ENCODE measurements at regions not wholly inside any gene's neighbourhood (a gene's known extent, or its start where the extent isn't known, plus 50 kb on each side); places are given as distances from the start of the nearest gene placed in this dataset.
A peak's percentile ranks its signal among the peaks of the same experiment; 100 is the strongest.

DNA sequence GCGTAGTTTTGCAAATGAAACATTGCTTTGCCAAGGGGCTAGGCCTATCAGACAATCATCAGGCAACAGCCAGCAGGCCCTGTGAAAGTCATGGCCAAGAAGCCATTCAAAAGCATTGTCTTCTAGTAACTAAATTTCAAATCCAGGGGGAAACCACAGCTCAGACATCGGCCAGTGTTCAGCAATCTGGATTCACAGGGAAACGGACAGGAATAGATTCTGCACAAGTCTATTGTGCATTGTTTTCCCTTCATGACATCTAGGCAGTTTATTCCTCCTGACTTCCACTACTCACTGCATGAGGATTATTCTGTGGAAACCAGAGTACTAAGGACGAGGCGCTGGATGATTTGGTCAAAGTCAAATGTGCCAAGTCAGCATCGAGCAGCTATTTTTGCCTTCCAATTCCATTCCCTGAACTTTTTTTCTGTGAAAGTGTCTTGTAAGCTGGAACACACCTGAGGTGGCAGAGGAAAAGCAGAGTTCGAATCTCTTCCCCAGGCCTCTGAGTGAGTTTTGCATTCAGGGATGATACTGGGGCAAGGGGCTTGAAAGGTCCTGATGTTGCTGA is 75.4 kb downstream of the VCPKMT start:
- DNase-seq, result no peak

GRCh38 chr14:50041980-50042379 is 74.4 kb downstream of the VCPKMT start:
- no peak for DNase-seq

- no peak for DNase-seq
These were observed 72.2 kb downstream of the VCPKMT start for GRCh38 chr14:50044042-50044651.

GRCh38 chr14:50045039-50045711 is 71.2 kb downstream of the VCPKMT start:
- peak; percentile 7 for DNase-seq

GRCh38 chr14:50045837-50046236 is 70.5 kb downstream of the VCPKMT start:
- no peak for DNase-seq

DNA sequence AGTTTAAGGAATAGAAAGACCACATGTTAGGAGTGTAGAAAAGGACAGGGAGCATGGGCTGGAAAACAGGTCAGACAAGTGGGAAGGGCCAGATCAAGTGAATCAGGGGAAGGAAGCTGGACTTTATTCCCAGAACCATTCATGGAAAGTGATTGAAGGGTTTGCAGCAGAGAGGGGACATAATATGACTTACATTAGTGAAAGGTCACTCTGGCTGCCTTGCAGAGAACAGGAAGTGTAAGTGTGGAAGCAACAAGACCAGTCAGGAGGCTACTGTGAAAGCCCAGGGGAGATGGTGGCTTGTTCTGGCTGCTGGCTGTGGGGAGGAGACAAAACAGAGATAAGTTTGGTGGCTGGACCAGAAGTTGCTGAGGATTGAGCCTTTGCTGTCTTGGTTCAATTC is 69.1 kb downstream of the VCPKMT start:
- DNase-seq, result no peak

DNA sequence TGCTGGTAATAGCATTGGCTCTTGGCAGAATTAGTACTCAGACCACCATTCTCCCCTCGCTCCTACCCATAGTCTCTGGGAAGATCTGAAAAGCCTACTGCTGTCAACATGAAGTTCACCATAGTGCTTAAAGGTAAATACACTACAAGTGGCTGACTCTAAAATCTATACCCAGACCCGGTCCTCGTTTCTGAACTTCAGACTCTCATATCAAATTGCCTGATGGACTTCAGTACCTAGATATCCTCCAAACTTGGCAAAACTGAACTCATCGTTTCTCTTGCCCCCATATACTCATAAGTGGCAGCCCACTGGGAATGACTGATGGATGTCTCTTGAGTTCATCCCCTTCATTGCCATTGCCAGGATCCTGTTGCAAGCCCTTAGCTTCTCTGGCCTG is 67.3 kb downstream of the VCPKMT start:
- DNase-seq, result no peak

DNA sequence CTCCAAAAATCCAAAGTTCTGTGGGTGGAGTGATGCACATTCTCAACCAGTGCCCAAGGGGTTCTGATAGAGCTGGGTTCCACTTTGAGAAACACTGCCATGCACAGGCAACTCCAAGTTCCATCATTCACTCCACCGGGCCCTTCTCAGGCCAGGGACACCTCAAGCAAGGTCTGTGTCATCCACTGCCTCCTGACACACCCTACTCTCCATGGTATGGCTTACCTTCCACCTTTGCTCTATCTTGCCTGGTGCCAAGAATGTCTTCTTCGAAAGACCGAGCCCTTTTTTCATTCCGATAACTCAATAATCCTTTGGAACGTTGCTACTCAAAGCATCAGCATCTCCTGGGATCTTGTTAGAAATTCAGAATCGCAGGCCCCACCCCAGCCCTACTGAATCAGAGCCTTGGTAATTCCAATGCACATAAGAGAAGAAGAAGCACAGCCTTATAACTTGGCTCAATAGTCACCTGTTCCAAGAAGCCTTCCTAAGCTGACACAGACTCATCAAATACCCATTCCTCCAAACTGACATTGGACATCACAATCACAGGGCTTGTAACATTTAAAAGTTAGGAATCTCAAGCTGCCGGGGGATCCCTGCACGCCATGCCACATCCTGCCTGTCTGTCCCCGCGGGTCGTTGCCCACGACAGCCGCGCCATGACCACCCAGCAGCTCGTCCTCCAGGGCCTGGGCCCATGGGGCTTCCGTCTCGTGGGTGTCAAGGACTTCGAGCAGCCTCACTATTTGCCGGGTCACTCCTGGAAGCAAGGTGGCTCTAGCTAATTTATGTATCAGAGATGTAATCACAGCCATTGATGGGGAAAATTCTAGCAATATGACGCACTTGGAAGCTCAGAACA is 66.4 kb downstream of the VCPKMT start:
- DNase-seq, result no peak

DNA sequence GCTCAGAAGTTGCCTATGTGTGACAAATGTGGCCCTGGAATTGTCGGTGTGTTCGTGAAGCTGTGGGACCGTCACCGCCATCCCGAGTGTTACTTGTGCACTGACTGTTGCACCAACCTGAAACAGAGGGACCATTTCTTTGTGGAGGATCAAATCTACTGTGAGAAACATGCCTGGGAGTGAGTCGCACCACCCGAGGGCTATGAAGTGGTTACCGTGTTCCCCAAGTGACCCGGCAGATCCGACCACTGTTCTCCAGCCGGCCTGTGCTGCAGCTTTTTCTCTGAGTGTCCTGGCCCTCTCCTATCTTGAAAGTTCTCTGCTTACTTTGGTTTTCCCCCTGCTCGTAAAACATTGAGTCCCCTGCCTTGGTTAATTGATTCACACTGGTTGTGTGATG is 65.3 kb downstream of the VCPKMT start:
- no peak for DNase-seq

DNA sequence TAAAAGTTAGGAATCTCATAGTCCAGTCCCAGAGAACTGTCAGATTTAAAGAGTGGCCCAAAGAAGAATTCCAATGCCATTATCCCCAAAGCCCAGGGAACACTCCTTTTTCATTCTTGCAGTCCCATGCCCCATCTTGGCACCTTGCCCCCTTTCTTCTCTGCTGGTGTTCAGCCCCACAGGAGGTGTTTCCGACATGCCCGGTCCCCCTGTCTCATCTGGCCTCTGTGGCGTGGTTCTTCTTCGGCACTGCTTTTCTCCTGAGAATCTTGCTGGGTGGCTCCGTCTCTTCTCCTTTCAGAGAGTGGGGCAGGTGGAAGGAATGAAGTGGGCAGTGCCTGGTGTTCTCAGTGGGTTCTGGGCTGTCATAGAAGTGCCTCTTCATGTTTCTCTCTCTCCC is 64.7 kb downstream of the VCPKMT start:
- no peak for DNase-seq

DNA sequence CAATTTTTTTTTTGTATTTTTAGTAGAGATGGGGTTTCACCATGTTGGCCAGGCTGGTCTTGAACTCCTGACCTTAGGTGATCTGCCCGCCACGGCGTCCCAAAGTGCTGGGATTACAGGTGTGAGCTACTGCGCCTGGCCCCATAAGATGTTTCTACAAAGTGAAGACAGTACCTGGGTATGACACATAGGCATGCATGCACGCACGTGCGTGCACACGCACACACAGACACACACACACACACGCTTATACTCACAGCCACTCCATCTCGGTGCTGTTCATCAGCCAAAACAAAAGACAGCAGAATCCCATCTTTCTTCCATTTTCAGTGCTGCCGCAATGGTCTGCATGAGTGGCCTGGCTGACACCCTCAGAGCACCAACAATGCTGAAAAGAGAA is 63.9 kb downstream of the VCPKMT start:
- DNase-seq, result no peak

GRCh38 chr14:50053935-50054334 is 62.4 kb downstream of the VCPKMT start:
- no peak for DNase-seq

- DNase-seq, result no peak
These were observed 60.7 kb downstream of the VCPKMT start for GRCh38 chr14:50055461-50056228.

DNA sequence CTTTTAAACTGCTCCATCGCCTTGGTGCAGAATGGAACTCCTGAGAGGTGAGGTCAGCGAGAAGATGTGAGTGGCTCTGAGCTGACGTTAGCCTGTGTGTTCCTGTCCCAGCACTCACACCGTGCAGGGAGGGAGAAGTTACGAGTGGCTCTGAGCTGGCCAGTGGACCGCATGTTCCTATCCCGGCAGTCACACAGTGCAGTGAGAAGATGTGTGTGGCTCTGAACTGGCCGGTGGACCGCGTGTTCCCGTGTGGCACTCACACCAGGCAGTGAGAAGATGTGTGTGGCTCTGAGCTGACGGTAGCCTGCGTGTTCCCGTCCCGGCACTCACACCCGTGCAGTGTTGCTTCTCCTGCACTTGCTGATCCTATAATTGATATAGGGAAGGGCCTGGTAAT is 59.9 kb downstream of the VCPKMT start:
- no peak for DNase-seq

- no peak for DNase-seq
These were observed 59.0 kb downstream of the VCPKMT start for GRCh38 chr14:50057331-50057730.

DNA sequence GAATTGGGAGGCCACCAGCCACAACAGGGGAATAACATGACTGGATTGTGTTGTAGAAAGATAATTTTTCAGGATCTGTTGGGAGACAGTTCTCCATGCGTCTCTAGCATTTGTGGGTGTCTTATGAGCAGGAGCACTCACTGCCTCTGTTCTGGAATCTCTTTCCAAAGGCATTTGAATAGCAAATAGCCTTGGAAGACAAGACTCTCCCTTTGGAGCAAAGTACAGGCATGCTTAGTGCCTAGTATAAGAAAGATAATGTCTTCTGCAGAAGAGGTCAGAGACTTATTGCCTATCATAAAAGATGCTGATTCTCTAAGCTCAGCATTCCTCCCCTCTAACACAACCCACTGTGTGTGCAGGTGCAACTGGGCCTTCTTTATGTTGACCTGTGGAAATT is 58.3 kb downstream of the VCPKMT start:
- no peak for DNase-seq

All from amniotic stem cell (primary cell).